ENCODE measurements at regions not wholly inside any gene's neighbourhood (a gene's known extent, or its start where the extent isn't known, plus 50 kb on each side); places are given as distances from the start of the nearest gene placed in this dataset.

DNA sequence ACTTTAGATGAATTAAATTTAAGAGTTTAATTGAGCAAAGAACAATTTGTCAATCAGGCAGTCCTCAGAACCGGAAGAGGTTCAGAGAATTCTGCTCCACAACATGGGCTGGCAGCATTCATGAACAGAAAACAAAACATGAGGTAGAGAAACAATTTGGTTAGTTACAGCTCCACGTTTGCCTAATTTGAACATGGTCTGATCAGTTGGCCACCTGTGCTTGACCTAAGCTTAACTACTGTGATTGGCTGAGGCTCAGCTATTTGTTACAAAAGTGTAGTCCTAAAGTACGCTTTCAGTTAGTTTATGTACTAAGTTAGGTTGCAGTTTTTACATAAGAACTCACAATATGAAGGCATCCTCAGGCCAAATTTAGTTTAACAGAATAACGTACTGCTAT, 258.6 kb downstream of the ADAM29 start:
- Histone ChIP-seq H3K4me3 (no peak overlapping the region), H3K9me3 (replicated peaks in 1 of 3) (no peaks in the 10 kb centered on the region), H3K4me1 (replicated peaks in 1 of 2) (no peaks in the 10 kb centered on the region), H3K27ac (no peak overlapping the region), H3K27me3 (no peaks in the 10 kb centered on the region), H3K36me3 (replicated peaks in 1 of 2) (no peaks in the 10 kb centered on the region)
- intact Hi-C loops (cut with DNase I): no loop called here
- WGBS, 4 donors: 57 to 63% (median 60%) methylated on average over 4 of the region's 4 CpGs
- no peak for DNase-seq
- TF ChIP-seq CTCF (IDR thresholded peaks at IDR 0.05) (no peak), POLR2A (IDR thresholded peaks at IDR 0.05) (no peak)

- WGBS, 4 donors: 49 to 66% (median 55%) methylated on average over 3 of the region's 3 CpGs
- Histone ChIP-seq H3K27ac (no peak overlapping the region), H3K9me3 (replicated peaks in 1 of 3) (no peaks in the 10 kb centered on the region), H3K27me3 (no peaks in the 10 kb centered on the region), H3K36me3 (replicated peaks in 1 of 2) (no peaks in the 10 kb centered on the region), H3K4me1 (replicated peaks in 1 of 2) (no peaks in the 10 kb centered on the region), H3K4me3 (no peak overlapping the region)
- TF ChIP-seq CTCF (IDR thresholded peaks at IDR 0.05) (no peak), POLR2A (IDR thresholded peaks at IDR 0.05) (no peak)
- DNase-seq: no peak
- intact Hi-C loops (cut with DNase I): no loop called here
Observed at GRCh38 chr4:175190654-175191053, 272.5 kb downstream of the ADAM29 start.

GRCh38 chr4:175198056-175198455, 279.9 kb downstream of the ADAM29 start:
- 67 to 75% (median 72%) methylated on average over 1 of the region's 1 CpG for WGBS, 4 donors
- TF ChIP-seq CTCF (IDR thresholded peaks at IDR 0.05) (no peak), POLR2A (IDR thresholded peaks at IDR 0.05) (no peak)
- no peaks in the 10 kb centered on the region for H3K9me3 ChIP-seq (replicated peaks in 1 of 3)

GRCh38 chr4:175215208-175215607, 297.1 kb downstream of the ADAM29 start:
- no peaks in the 10 kb centered on the region for H3K27me3 ChIP-seq
- H3K36me3 ChIP-seq (replicated peaks in 1 of 2): no peaks in the 10 kb centered on the region
- H3K9me3 ChIP-seq (replicated peaks in 1 of 3): no peaks in the 10 kb centered on the region
- no peak for TF ChIP-seq POLR2A (IDR thresholded peaks at IDR 0.05)
- TF ChIP-seq CTCF (IDR thresholded peaks at IDR 0.05): no peak
- H3K27ac ChIP-seq: no peak overlapping the region
- no peak overlapping the region for H3K4me3 ChIP-seq
- H3K4me1 ChIP-seq (replicated peaks in 1 of 2): no peaks in the 10 kb centered on the region
- 78 to 87% (median 84%) methylated on average over 8 of the region's 8 CpGs for WGBS, 4 donors
- DNase-seq: no peak
- intact Hi-C loops (cut with DNase I): no loop called here

More at GRCh38 chr4:175198056-175198455, 279.9 kb downstream of the ADAM29 start:
- no peak overlapping the region for H3K27ac ChIP-seq
- no peak overlapping the region for H3K4me3 ChIP-seq
- no peaks in the 10 kb centered on the region for H3K36me3 ChIP-seq (replicated peaks in 1 of 2)
- no peak for DNase-seq
- H3K27me3 ChIP-seq: no peaks in the 10 kb centered on the region
- H3K4me1 ChIP-seq (replicated peaks in 1 of 2): no peaks in the 10 kb centered on the region
- intact Hi-C loops (cut with DNase I): no loop called here

All from adrenal gland (tissue), 9 donors.